Lower leg skin (tissue), 4 donors: ENCODE measurements at regions not wholly inside any gene's neighbourhood (a gene's known extent, or its start where the extent isn't known, plus 50 kb on each side); places are given as distances from the start of the nearest gene placed in this dataset.
"Not testable (repeated sequence)": the region's sequence is repeated elsewhere in the genome, so short reads cannot be mapped to it uniquely, and the experiment has no call there.

ENCODE experiments used
- DNase-seq, 2 donors: peaks; one replicate each; pipeline ENCODE4 v3.0.0-alpha.2; 2019; ENCODE audit warnings: low spot score in 2 of 2
- H3K4me3 ChIP-seq: fragments of 200-600 bp; sonication (generic); 2 replicates; pipeline ENCODE4 v1.5.1; 2017; ENCODE audit warnings: mild to moderate bottlenecking, low read depth; ENCODE audit not compliant: poor library complexity, severe bottlenecking
- CTCF ChIP-seq, 3 donors: fragments of 450-650 bp; IDR thresholded peaks; one replicate each; pipeline ENCODE4 v1.5.1; 2016; ENCODE audit warnings: antibody characterized with exemption in 3 of 3, mild to moderate bottlenecking in 3 of 3, moderate library complexity in 2 of 3
- POLR2A ChIP-seq, 2 donors: fragments of 450-650 bp; IDR thresholded peaks; one replicate each; pipeline ENCODE4 v1.6.1; 2016 to 2017; ENCODE audit warnings: antibody characterized with exemption in 2 of 2, mild to moderate bottlenecking in 1 of 2, moderate library complexity in 1 of 2
- WGBS, 2 donors: methylation state at CpG; one replicate each; pipeline ENCODE4 v1.1.5; 2018; 5-methylcytosine and 5-hydroxymethylcytosine counted together
- intact Hi-C: fragments of 100-400 bp; cut with DNase I; formaldehyde crosslinking; loops from one replicate; pipeline ENCODE4 v1.15.0; 2023; ENCODE audit warnings: low total_unique reads

- TF ChIP-seq CTCF (IDR thresholded peaks at IDR 0.05) (no peak), POLR2A (IDR thresholded peaks at IDR 0.05) (no peak)
- no peak for DNase-seq
- 97 to 100% methylated on average over 1 of the region's 1 CpG for WGBS, 2 donors
- intact Hi-C loops: no loop called here
- no peak overlapping the region for H3K4me3 ChIP-seq
Measured at GRCh38 chr3:174482541-174482940, 376.6 kb upstream of the NAALADL2 start.

- 41 to 65% methylated on average over 1 of the region's 1 CpG for WGBS, 2 donors
- H3K4me3 ChIP-seq: no peak overlapping the region
- TF ChIP-seq POLR2A (IDR thresholded peaks at IDR 0.05) (no peak), CTCF (IDR thresholded peaks at IDR 0.05) (no peak)
- intact Hi-C loops: no loop called here
- no peak for DNase-seq
Measured at GRCh38 chr3:174483254-174483653, 375.9 kb upstream of the NAALADL2 start.

GRCh38 chr3:174483856-174484255 lies 375.3 kb upstream of the NAALADL2 start:
- 73 to 77% methylated on average over 5 to 7 of the region's 7 CpGs for WGBS, 2 donors
- DNase-seq, intact Hi-C loops, H3K4me3 ChIP-seq: not testable (repeated sequence)

GRCh38 chr3:174488527-174488926 lies 370.6 kb upstream of the NAALADL2 start:
- no peak overlapping the region for H3K4me3 ChIP-seq
- 67 to 78% methylated on average over 2 of the region's 2 CpGs for WGBS, 2 donors
- intact Hi-C loops: no loop called here
- no peak for DNase-seq
- TF ChIP-seq CTCF (IDR thresholded peaks at IDR 0.05): no peak
- no peak for TF ChIP-seq POLR2A (IDR thresholded peaks at IDR 0.05)

- intact Hi-C loops: no loop called here
- no peak for TF ChIP-seq POLR2A (IDR thresholded peaks at IDR 0.05)
- no peak for TF ChIP-seq CTCF (IDR thresholded peaks at IDR 0.05)
- 31% methylated on average over 4 of the region's 4 CpGs for WGBS, 2 donors
- no peak for DNase-seq
- no peak overlapping the region for H3K4me3 ChIP-seq
Measured at GRCh38 chr3:174495311-174495710, 363.8 kb upstream of the NAALADL2 start.

GRCh38 chr3:174495928-174496327 lies 363.2 kb upstream of the NAALADL2 start:
- no peak overlapping the region for H3K4me3 ChIP-seq
- DNase-seq: no peak
- 65 to 67% methylated on average over 1 of the region's 1 CpG for WGBS, 2 donors
- TF ChIP-seq POLR2A (IDR thresholded peaks at IDR 0.05) (no peak), CTCF (IDR thresholded peaks at IDR 0.05) (no peak)
- intact Hi-C loops: no loop called here
